Aorta (tissue), 5 donors: ENCODE measurements at regions not wholly inside any gene's neighbourhood (a gene's known extent, or its start where the extent isn't known, plus 50 kb on each side); places are given as distances from the start of the nearest gene placed in this dataset.
"Not testable (repeated sequence)": the region's sequence is repeated elsewhere in the genome, so short reads cannot be mapped to it uniquely, and the experiment has no call there.

ENCODE experiments used
- ATAC-seq: fragments of 200-7000 bp; cut with Tn5 transposase; one replicate; pipeline ENCODE4 v1.9.1; 2022; ENCODE audit warnings: moderate library complexity; ENCODE audit not compliant: low FRiP score
- DNase-seq, 2 donors: peaks; one replicate each; pipeline ENCODE4 v3.0.0-alpha.2; 2020
- H3K27ac ChIP-seq, 2 donors: one replicate each; pipeline ENCODE4 v1.5.1; 2013; ENCODE audit warnings: low read length in 2 of 2, mild to moderate bottlenecking in 2 of 2, moderate library complexity in 2 of 2, control low read depth in 1 of 2, inconsistent platforms in 1 of 2, low read depth in 1 of 2
- H3K27me3 ChIP-seq, 2 donors: one replicate each; pipeline ENCODE4 v1.6.1; 2013; ENCODE audit warnings: control low read depth in 1 of 2, low read length in 1 of 2, mild to moderate bottlenecking in 1 of 2, moderate library complexity in 1 of 2; ENCODE audit not compliant: insufficient read depth in 2 of 2, control insufficient read depth in 1 of 2
- H3K36me3 ChIP-seq, 2 donors: one replicate each; pipeline ENCODE4 v1.6.1; 2013; ENCODE audit warnings: control low read depth in 1 of 2, low read length in 1 of 2, mild to moderate bottlenecking in 1 of 2; ENCODE audit not compliant: insufficient read depth in 2 of 2, control insufficient read depth in 1 of 2
- H3K4me1 ChIP-seq, 2 donors: one replicate each; pipeline ENCODE4 v1.6.1; 2013; ENCODE audit warnings: low read length in 2 of 2, control low read depth in 1 of 2, mild to moderate bottlenecking in 1 of 2, moderate library complexity in 1 of 2; ENCODE audit not compliant: insufficient read depth in 2 of 2, control insufficient read depth in 1 of 2
- H3K4me3 ChIP-seq, 2 donors: one replicate each; pipeline ENCODE4 v1.5.1; 2013; ENCODE audit warnings: low read length in 2 of 2, control low read depth in 1 of 2, mild to moderate bottlenecking in 1 of 2
- H3K9me3 ChIP-seq: one replicate; pipeline ENCODE4 v1.6.1; 2013; ENCODE audit warnings: mild to moderate bottlenecking, low read length; ENCODE audit not compliant: control insufficient read depth
- WGBS, 2 donors: extraction: QIAGEN DNeasy Blood & Tissue Kit; methylation state at CpG; one replicate each; pipeline ENCODE4 v1.1.7; 2013; 5-methylcytosine and 5-hydroxymethylcytosine counted together
- intact Hi-C, 2 donors: fragments of 100-400 bp; cut with DNase I; formaldehyde crosslinking; loops; one replicate each; pipeline versions ENCODE4 v1.14.2 to v1.15.0; 2022
- donor health status: healthy with polysubstance abuse.
- donor health status: Bipolar disorder and iron deficiency.
- donor health status: DM: no; HTN: no; CAD: no.
- donor health status: DM: no; HTN: no; CAD: no.
- donor health status: DM: yes; HTN: yes; CAD: no.

- intact Hi-C loops = no loop called here
- no peak for ATAC-seq
These were observed 1225.8 kb downstream of the SUCLG1 start for GRCh38 chr2:83233326-83233725.

GRCh38 chr2:83229443-83229842 lies 1229.6 kb downstream of the SUCLG1 start:
- 71 to 84% methylated on average over 2 of the region's 2 CpGs for WGBS, 2 donors
- intact Hi-C loops = no loop called here
- no peak for ATAC-seq

More at GRCh38 chr2:83233326-83233725, 1225.8 kb downstream of the SUCLG1 start:
- Histone ChIP-seq H3K27me3 (no peaks in the 10 kb centered on the region), H3K4me3 (no peak overlapping the region), H3K9me3 (no peaks in the 10 kb centered on the region), H3K4me1 (no peaks in the 10 kb centered on the region), H3K36me3 (no peaks in the 10 kb centered on the region), H3K27ac (no peak overlapping the region)
- no peak for DNase-seq

GRCh38 chr2:83224591-83225200 lies 1234.4 kb downstream of the SUCLG1 start:
- ATAC-seq (no peak), DNase-seq (no peak)
- Histone ChIP-seq H3K9me3 (no peaks in the 10 kb centered on the region), H3K4me1 (no peaks in the 10 kb centered on the region), H3K27me3 (no peaks in the 10 kb centered on the region), H3K27ac (no peak overlapping the region), H3K36me3 (no peaks in the 10 kb centered on the region), H3K4me3 (no peak overlapping the region)
- WGBS, 2 donors = 22 to 39% methylated on average over 5 of the region's 5 CpGs
- intact Hi-C loops = no loop called here

More at GRCh38 chr2:83229443-83229842, 1229.6 kb downstream of the SUCLG1 start:
- DNase-seq = no peak
- no peaks in the 10 kb centered on the region for H3K36me3 ChIP-seq
- H3K4me1 ChIP-seq = no peaks in the 10 kb centered on the region
- no peaks in the 10 kb centered on the region for H3K27me3 ChIP-seq
- H3K4me3 ChIP-seq = no peak overlapping the region
- no peak overlapping the region for H3K27ac ChIP-seq
- H3K9me3 ChIP-seq = no peaks in the 10 kb centered on the region

GRCh38 chr2:83221258-83221657 lies 1237.8 kb downstream of the SUCLG1 start:
- DNase-seq = no peak
- WGBS, 2 donors = 83 to 85% methylated on average over 4 of the region's 4 CpGs
- Histone ChIP-seq H3K4me3 (no peak overlapping the region), H3K36me3 (no peaks in the 10 kb centered on the region), H3K9me3 (no peaks in the 10 kb centered on the region), H3K27me3 (no peaks in the 10 kb centered on the region), H3K4me1 (no peaks in the 10 kb centered on the region), H3K27ac (no peak overlapping the region)
- no peak for ATAC-seq
- intact Hi-C loops = no loop called here

GRCh38 chr2:83217854-83218253 lies 1241.2 kb downstream of the SUCLG1 start:
- no peak overlapping the region for H3K4me3 ChIP-seq
- ATAC-seq (no peak), DNase-seq (no peak)
- no peaks in the 10 kb centered on the region for H3K27me3 ChIP-seq
- no peak overlapping the region for H3K27ac ChIP-seq
- intact Hi-C loops = no loop called here
- WGBS, 2 donors = 70 to 75% methylated on average over 4 of the region's 4 CpGs
- no peaks in the 10 kb centered on the region for H3K4me1 ChIP-seq
- H3K36me3 ChIP-seq = no peaks in the 10 kb centered on the region
- H3K9me3 ChIP-seq = no peaks in the 10 kb centered on the region

GRCh38 chr2:83196225-83196624 lies 1262.9 kb downstream of the SUCLG1 start:
- 0% methylated on average over 1 of the region's 1 CpG for WGBS, 2 donors
- H3K27ac ChIP-seq = no peak overlapping the region

GRCh38 chr2:83191316-83191715 lies 1267.8 kb downstream of the SUCLG1 start:
- no peak for DNase-seq
- WGBS, 2 donors = 94 to 95% methylated on average over 2 of the region's 2 CpGs
- ATAC-seq = no peak

More at GRCh38 chr2:83196225-83196624, 1262.9 kb downstream of the SUCLG1 start:
- H3K27me3 ChIP-seq = no peaks in the 10 kb centered on the region
- intact Hi-C loops = no loop called here
- H3K4me1 ChIP-seq = no peaks in the 10 kb centered on the region
- no peaks in the 10 kb centered on the region for H3K36me3 ChIP-seq
- no peak overlapping the region for H3K4me3 ChIP-seq
- ATAC-seq = no peak
- H3K9me3 ChIP-seq = no peaks in the 10 kb centered on the region
- no peak for DNase-seq

GRCh38 chr2:83186105-83186760 lies 1272.8 kb downstream of the SUCLG1 start:
- H3K4me1 ChIP-seq = no peaks in the 10 kb centered on the region
- H3K27ac ChIP-seq = no peak overlapping the region
- whole genome bisulfite sequencing, 2 donors = 23 to 50% methylated on average over 8 of the region's 8 CpGs
- H3K9me3 ChIP-seq = no peaks in the 10 kb centered on the region
- no peaks in the 10 kb centered on the region for H3K36me3 ChIP-seq
- intact Hi-C loops = no loop called here
- DNase-seq = no peak
- no peaks in the 10 kb centered on the region for H3K27me3 ChIP-seq
- H3K4me3 ChIP-seq = no peak overlapping the region
- ATAC-seq = no peak

More at GRCh38 chr2:83191316-83191715, 1267.8 kb downstream of the SUCLG1 start:
- Histone ChIP-seq H3K4me1 (no peaks in the 10 kb centered on the region), H3K36me3 (no peaks in the 10 kb centered on the region), H3K9me3 (no peaks in the 10 kb centered on the region), H3K27me3 (no peaks in the 10 kb centered on the region), H3K27ac (no peak overlapping the region), H3K4me3 (no peak overlapping the region)
- intact Hi-C loops = no loop called here

GRCh38 chr2:83180862-83181530 lies 1278.1 kb downstream of the SUCLG1 start:
- H3K4me1 ChIP-seq, H3K27ac ChIP-seq, H3K4me3 ChIP-seq, H3K9me3 ChIP-seq, ATAC-seq, H3K36me3 ChIP-seq, intact Hi-C loops, H3K27me3 ChIP-seq: not testable (repeated sequence)
- DNase-seq = peak in 1 of 2 donors; percentile 63
- 95% methylated on average over 33 to 34 of the region's 34 CpGs for WGBS, 2 donors
